Loucy (cell line): ENCODE measurements at regions not wholly inside any gene's neighbourhood (a gene's known extent, or its start where the extent isn't known, plus 50 kb on each side); places are given as distances from the start of the nearest gene placed in this dataset.

Experiments used
- H2AFZ ChIP-seq: fragments of 200-600 bp; sonication (generic); 2 replicates; pipeline ENCODE4 v1.6.0; 2016; ENCODE audit warnings: antibody characterized with exemption, mild to moderate bottlenecking, low read length, moderate library complexity
- H3F3A ChIP-seq: fragments of 200-600 bp; 2 replicates; pipeline ENCODE4 v1.6.0; 2016; ENCODE audit warnings: antibody characterized with exemption, low read depth, mild to moderate bottlenecking
- H3K27me3 ChIP-seq: fragments of 200-600 bp; sonication (generic); 2 replicates; pipeline ENCODE4 v1.6.1; 2014; ENCODE audit warnings: low read length, mild to moderate bottlenecking; ENCODE audit not compliant: insufficient read depth, poor library complexity, severe bottlenecking
- H3K36me3 ChIP-seq: fragments of 200-600 bp; sonication (generic); 2 replicates; pipeline ENCODE4 v1.6.1; 2016; ENCODE audit warnings: low read length; ENCODE audit not compliant: insufficient read depth
- H3K4me1 ChIP-seq: fragments of 200-600 bp; sonication (generic); 2 replicates; pipeline ENCODE4 v1.5.1; 2014; ENCODE audit warnings: low read length, mild to moderate bottlenecking; ENCODE audit not compliant: insufficient read depth, poor library complexity, severe bottlenecking
- H3K4me2 ChIP-seq: fragments of 200-600 bp; sonication (generic); 2 replicates; pipeline ENCODE4 v1.6.0; 2014; ENCODE audit warnings: antibody characterized with exemption, low read length, low read depth, mild to moderate bottlenecking; ENCODE audit not compliant: poor library complexity, severe bottlenecking
- H3K4me3 ChIP-seq: fragments of 200-600 bp; sonication (generic); 2 replicates; pipeline ENCODE4 v1.5.1; 2014; ENCODE audit warnings: low read length, mild to moderate bottlenecking, mixed read lengths; ENCODE audit not compliant: poor library complexity, severe bottlenecking
- H3K79me2 ChIP-seq: fragments of 200-600 bp; sonication (generic); 2 replicates; pipeline ENCODE4 v1.6.1; 2014; ENCODE audit warnings: low read length; ENCODE audit not compliant: insufficient read depth
- H3K9ac ChIP-seq: fragments of 200-600 bp; sonication (generic); 2 replicates; pipeline ENCODE4 v1.6.0; 2014; ENCODE audit warnings: mild to moderate bottlenecking, low read depth, low read length, moderate library complexity; ENCODE audit not compliant: poor library complexity, severe bottlenecking
- H3K9me2 ChIP-seq: fragments of 200-600 bp; sonication (generic); replicated peaks from 2 replicates; pipeline ENCODE4 v1.6.1; 2016; ENCODE audit warnings: low read depth, low read length, mixed read lengths
- H3K9me3 ChIP-seq: fragments of 200-600 bp; sonication (generic); 2 replicates; pipeline ENCODE4 v1.6.1; 2014; ENCODE audit warnings: mild to moderate bottlenecking, antibody characterized with exemption, low read length, low read depth; ENCODE audit not compliant: insufficient read depth
- H4K20me1 ChIP-seq: fragments of 200-600 bp; sonication (generic); 2 replicates; pipeline ENCODE4 v1.6.0; 2014; ENCODE audit warnings: antibody characterized with exemption, low read length, mild to moderate bottlenecking; ENCODE audit not compliant: insufficient read depth, poor library complexity, severe bottlenecking
- EZH2phosphoT487 ChIP-seq: fragments of 200-600 bp; IDR thresholded peaks from 2 replicates; pipeline ENCODE4 v1.6.1; 2018; ENCODE audit warnings: antibody characterized with exemption, mild to moderate bottlenecking, moderate library complexity, borderline replicate concordance
- TF ChIP-seq, protein P1 (sequence below): fragments of 200-600 bp; sonication (generic); conservative IDR thresholded peaks from 2 replicates; pipeline ENCODE4 v1.5.1; 2014; ENCODE audit warnings: mild to moderate bottlenecking, antibody characterized with exemption, low read length

DNA sequence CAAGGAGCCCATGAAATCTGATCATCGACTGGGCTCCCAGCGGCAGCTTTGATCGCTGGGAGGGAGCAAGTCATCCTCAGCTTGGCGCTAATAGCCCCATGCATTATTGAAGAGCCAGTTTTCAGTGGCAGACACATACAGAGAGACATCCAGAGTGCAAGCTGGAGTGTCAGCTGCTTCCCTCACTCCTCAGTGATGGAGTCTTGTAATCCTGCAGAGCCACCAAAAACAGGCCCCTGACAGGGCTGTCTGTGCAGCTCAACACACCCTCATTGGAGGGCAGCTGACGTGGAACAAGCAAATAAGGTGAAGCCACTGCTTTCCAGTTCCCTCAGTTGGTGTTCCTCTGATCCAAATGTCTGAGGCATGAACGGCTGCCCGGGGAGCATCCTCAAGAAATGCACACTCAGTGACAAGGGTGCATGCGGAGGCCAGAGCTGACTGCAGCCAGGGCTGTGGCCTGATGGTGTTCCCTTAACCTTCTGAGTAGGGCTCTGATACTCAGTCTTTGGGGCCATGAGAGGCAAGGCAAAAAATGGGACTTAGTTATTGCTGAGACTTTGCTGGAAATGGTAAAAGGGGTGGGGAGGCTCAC, 97.4 kb downstream of the RHOB start:
- Histone ChIP-seq H3K4me3 (no peak overlapping the region), H3K4me2 (no peak overlapping the region), H3K36me3 (no peaks in the 10 kb centered on the region), H3K9ac (no peak overlapping the region), H3K4me1 (no peaks in the 10 kb centered on the region), H3K9me2 (no peaks in the 10 kb centered on the region), H3F3A (no peaks in the 10 kb centered on the region), H3K9me3 (no peaks in the 10 kb centered on the region), H3K27me3 (no peaks in the 10 kb centered on the region), H4K20me1 (no peaks in the 10 kb centered on the region), H2AFZ (no peak overlapping the region), H3K79me2 (no peaks in the 10 kb centered on the region)
- TF ChIP-seq EZH2phosphoT487: no peak
- TF ChIP-seq, protein P1, sequence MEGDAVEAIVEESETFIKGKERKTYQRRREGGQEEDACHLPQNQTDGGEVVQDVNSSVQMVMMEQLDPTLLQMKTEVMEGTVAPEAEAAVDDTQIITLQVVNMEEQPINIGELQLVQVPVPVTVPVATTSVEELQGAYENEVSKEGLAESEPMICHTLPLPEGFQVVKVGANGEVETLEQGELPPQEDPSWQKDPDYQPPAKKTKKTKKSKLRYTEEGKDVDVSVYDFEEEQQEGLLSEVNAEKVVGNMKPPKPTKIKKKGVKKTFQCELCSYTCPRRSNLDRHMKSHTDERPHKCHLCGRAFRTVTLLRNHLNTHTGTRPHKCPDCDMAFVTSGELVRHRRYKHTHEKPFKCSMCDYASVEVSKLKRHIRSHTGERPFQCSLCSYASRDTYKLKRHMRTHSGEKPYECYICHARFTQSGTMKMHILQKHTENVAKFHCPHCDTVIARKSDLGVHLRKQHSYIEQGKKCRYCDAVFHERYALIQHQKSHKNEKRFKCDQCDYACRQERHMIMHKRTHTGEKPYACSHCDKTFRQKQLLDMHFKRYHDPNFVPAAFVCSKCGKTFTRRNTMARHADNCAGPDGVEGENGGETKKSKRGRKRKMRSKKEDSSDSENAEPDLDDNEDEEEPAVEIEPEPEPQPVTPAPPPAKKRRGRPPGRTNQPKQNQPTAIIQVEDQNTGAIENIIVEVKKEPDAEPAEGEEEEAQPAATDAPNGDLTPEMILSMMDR: no peak

DNA sequence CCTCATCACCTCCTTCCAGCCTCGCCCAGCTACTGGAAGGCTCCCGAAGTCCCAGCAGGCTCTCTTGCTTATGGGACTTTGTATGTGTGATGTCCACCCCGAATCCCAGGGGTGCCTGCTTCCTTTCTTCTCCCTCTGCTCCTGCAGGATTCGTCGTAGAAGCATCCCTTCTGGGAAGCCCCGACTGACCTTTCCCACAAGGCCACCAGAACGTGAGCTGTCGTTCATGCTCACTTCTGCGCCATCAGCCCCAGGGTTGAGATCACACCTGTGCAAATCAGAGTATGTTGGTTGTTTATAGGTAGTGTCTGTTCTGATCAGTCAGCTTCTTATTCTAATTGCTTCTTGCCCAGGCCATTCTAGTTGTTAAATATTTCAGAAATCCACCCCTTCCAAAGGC, 101.8 kb downstream of the HS1BP3 start:
- Histone ChIP-seq H3K27me3 (no peaks in the 10 kb centered on the region), H3K4me1 (peaks cover 10% of the 10 kb centered on the region), H4K20me1 (no peaks in the 10 kb centered on the region), H3K9ac (no peak overlapping the region), H3K4me2 (no peak overlapping the region), H3K9me3 (no peaks in the 10 kb centered on the region), H3K4me3 (no peak overlapping the region), H3K36me3 (no peaks in the 10 kb centered on the region), H2AFZ (no peak overlapping the region), H3K79me2 (no peaks in the 10 kb centered on the region), H3F3A (no peaks in the 10 kb centered on the region), H3K9me2 (no peaks in the 10 kb centered on the region)
- TF ChIP-seq, protein P1: no peak
- no peak for TF ChIP-seq EZH2phosphoT487

DNA sequence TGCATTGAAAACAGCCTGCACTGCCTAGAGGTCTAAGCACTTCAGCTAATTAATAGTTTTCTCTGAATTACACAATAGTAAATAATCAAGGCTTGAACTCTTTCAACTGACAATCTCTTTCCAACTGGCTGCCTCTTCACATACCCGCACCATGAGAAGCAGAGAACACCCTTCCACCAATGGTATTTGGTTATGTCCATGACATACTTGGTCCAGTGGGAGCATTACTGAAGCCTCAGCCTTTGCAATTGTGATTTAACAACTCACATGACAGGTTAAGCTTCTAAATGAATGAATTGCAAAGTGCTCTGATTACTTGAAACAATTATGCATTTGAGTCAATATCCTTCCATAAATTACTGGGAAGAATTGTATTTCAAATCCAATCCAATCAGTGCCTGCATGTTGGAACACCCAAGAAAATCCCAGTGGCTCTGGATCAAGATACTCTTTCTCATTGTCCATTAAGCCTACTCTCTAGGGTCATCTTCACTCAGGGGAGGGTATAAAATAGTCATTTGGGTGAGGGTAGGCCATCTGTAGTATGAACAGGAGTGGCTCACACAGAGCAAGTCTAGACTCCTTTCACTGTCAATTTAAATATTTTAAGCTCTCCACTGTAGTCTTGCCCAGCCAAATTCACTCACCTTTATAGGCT, 101.1 kb downstream of the HS1BP3 start:
- no peaks in the 10 kb centered on the region for H3F3A ChIP-seq
- no peak overlapping the region for H3K4me3 ChIP-seq
- no peaks in the 10 kb centered on the region for H3K36me3 ChIP-seq
- no peaks in the 10 kb centered on the region for H3K9me2 ChIP-seq
- no peaks in the 10 kb centered on the region for H3K9me3 ChIP-seq
- H2AFZ ChIP-seq: no peak overlapping the region
- no peaks in the 10 kb centered on the region for H4K20me1 ChIP-seq
- H3K79me2 ChIP-seq: no peaks in the 10 kb centered on the region
- H3K4me2 ChIP-seq: no peak overlapping the region
- H3K27me3 ChIP-seq: no peaks in the 10 kb centered on the region
- no peak overlapping the region for H3K9ac ChIP-seq
- peaks cover 10% of the 10 kb centered on the region for H3K4me1 ChIP-seq
- TF ChIP-seq EZH2phosphoT487: no peak
- TF ChIP-seq, protein P1: no peak
